Memory B cell (primary cell): ENCODE measurements at regions not wholly inside any gene's neighbourhood (a gene's known extent, or its start where the extent isn't known, plus 50 kb on each side); places are given as distances from the start of the nearest gene placed in this dataset.

Experiments
- ATAC-seq: fragments of 150-1000 bp; cut with Tn5 transposase; 2 replicates; pipeline ENCODE4 v1.10.0; 2021; ENCODE audit warnings: low read depth, mild to moderate bottlenecking, moderate library complexity
- DNase-seq, 2 donors: peaks; one replicate each; pipeline ENCODE4 v3.0.0; 2022; ENCODE audit warnings: low spot score in 2 of 2
- H3K27ac Mint-ChIP-seq: one replicate; pipeline ENCODE4 v1.8.0; 2022; ENCODE audit warnings: mild to moderate bottlenecking, moderate library complexity, mixed read lengths
- H3K27me3 Mint-ChIP-seq: one replicate; pipeline ENCODE4 v1.8.0; 2022; ENCODE audit warnings: mixed read lengths
- H3K36me3 Mint-ChIP-seq: one replicate; pipeline ENCODE4 v1.8.0; 2022; ENCODE audit warnings: mild to moderate bottlenecking, mixed read lengths
- H3K4me1 Mint-ChIP-seq: one replicate; pipeline ENCODE4 v1.8.0; 2022; ENCODE audit warnings: mixed read lengths
- H3K4me3 Mint-ChIP-seq: one replicate; pipeline ENCODE4 v1.8.0; 2022; ENCODE audit warnings: mild to moderate bottlenecking, moderate library complexity, mixed read lengths
- H3K9me3 Mint-ChIP-seq: one replicate; pipeline ENCODE4 v1.8.0; 2022; ENCODE audit warnings: mixed read lengths

DNA sequence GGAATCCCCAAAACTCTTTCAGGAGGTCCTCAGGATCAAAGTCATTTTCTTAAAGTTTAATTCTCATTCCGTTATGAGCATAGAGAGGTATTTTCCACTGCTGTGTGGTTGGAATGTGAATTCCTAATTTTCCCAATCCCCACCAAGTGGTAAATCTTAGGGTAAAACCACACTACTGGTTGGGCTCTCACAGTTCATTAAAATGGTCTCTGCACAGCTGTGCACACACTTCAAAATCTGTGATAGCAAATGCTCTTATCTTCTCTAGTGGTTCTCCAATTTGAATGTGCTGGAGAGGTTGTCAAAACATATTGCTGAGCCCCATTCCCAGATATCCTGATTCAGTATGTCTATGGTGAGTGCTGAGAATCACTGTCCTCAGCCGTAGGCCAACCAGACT, 189.1 kb downstream of the BMP4 start:
- no peak for ATAC-seq
- no peak overlapping the region for H3K27ac Mint-ChIP-seq
- DNase-seq = no peak
- no peaks in the 10 kb centered on the region for H3K9me3 Mint-ChIP-seq
- H3K4me1 Mint-ChIP-seq = no peaks in the 10 kb centered on the region
- H3K27me3 Mint-ChIP-seq = peaks cover 4% of the 10 kb centered on the region
- H3K36me3 Mint-ChIP-seq = no peaks in the 10 kb centered on the region
- H3K4me3 Mint-ChIP-seq = no peak overlapping the region

DNA sequence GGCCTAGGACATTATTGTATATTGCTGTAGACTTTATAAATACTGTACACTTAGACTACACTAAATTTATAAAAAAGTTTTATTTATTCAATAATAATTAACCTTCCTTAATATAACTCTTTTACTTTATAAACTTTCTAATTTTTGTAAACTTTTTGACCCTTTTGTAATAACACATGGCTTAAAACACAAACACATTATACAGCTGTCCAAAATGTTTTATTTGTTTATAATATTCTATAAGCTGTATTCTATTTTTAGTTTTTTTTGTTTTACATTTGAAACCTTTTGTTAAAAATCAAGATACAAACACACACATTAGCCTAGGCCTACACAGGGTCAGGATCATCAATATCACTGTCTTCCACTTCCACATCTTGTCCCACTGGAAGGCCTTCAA, 190.0 kb downstream of the BMP4 start:
- Mint-ChIP-seq H3K27me3 (peaks cover 4% of the 10 kb centered on the region), H3K4me1 (no peaks in the 10 kb centered on the region), H3K36me3 (no peaks in the 10 kb centered on the region), H3K4me3 (no peak overlapping the region), H3K9me3 (peaks cover 4% of the 10 kb centered on the region), H3K27ac (no peak overlapping the region)
- no peak for ATAC-seq
- no peak for DNase-seq

DNA sequence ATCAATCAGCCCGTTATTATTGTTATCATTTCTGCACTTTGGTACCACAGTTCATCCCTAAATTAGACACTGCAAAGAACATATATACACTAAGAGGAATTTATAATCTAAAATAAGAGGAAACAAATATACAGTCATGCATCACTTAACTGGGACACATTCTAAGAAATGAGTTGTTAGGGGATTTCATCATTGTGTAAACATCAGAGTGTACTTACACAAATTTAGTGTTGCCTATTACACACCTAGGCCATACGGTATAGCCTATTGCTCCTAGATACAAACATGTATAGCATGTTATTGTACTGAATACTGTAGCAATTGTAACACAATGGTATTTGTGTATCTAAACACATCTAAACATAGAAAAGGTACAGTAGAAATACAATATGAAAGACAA, 190.5 kb downstream of the BMP4 start:
- H3K4me3 Mint-ChIP-seq = no peak overlapping the region
- no peaks in the 10 kb centered on the region for H3K36me3 Mint-ChIP-seq
- ATAC-seq (no peak), DNase-seq (no peak)
- H3K9me3 Mint-ChIP-seq = peaks cover 8% of the 10 kb centered on the region
- peaks cover 4% of the 10 kb centered on the region for H3K27me3 Mint-ChIP-seq
- H3K27ac Mint-ChIP-seq = no peak overlapping the region
- H3K4me1 Mint-ChIP-seq = no peaks in the 10 kb centered on the region

DNA sequence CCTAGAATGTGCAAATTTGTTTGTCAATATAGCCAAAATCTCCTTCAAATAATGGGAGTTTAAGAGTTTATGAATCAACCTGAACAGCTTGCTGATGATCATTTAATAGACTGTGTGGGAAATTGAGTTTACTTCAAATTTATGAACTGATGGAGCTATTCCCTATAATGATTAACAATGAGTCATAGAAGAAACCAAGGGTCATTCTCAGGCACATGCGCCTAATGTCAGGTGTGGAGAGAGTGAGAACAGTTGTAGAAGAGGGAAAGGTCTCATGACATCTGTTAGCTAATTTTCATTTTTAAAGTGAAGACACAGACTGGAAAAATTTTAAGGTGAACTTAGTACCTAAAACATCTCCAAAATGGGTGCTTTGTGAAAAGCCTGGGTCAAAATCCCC, 191.8 kb downstream of the BMP4 start:
- H3K9me3 Mint-ChIP-seq = peaks cover 8% of the 10 kb centered on the region
- ATAC-seq (no peak), DNase-seq (no peak)
- H3K4me3 Mint-ChIP-seq = no peak overlapping the region
- no peak overlapping the region for H3K27ac Mint-ChIP-seq
- H3K4me1 Mint-ChIP-seq = no peaks in the 10 kb centered on the region
- H3K27me3 Mint-ChIP-seq = peaks cover 2% of the 10 kb centered on the region
- H3K36me3 Mint-ChIP-seq = no peaks in the 10 kb centered on the region

DNA sequence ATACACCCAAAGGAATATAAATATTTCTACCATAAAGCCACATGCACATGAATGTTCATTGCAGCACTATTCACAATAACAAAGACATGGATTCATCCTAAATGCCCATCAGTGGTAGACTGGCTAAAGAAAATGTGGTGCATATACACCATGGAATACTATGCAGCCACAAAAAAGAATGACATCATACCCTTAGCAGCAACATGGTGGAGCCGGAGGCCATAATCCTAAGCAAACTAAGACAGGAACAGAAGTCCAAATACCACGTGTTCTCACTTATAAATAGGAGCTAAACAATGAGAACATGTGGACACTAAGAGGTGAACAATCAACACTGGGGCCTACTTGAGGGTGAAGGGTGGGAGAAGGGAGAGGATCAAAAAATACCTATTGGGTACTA, 198.5 kb downstream of the BMP4 start:
- ATAC-seq = no peak
- H3K36me3 Mint-ChIP-seq = no peaks in the 10 kb centered on the region
- peaks cover 10% of the 10 kb centered on the region for H3K9me3 Mint-ChIP-seq
- H3K4me1 Mint-ChIP-seq = no peaks in the 10 kb centered on the region
- H3K27ac Mint-ChIP-seq = no peak overlapping the region
- no peaks in the 10 kb centered on the region for H3K27me3 Mint-ChIP-seq
- H3K4me3 Mint-ChIP-seq = no peak overlapping the region
- DNase-seq = no peak

DNA sequence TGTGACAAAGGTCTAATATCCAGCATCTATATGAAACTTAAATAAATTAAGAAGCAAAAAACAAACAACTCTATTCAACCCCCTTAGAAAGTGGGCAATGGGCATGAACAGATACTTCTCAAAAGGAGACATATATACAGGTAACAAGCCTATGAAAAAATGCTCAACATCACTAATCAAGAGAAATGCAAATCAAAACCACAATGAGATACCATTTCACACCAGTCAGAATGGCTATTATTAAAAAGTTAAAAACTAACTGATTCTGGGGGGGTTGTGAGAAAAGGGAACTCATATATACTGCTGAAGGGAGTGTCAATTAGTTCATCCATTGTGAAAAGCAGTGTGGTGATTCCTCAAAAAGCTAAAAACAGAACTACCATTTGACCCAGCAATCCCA, 198.9 kb downstream of the BMP4 start:
- Mint-ChIP-seq H3K9me3 (peaks cover 10% of the 10 kb centered on the region), H3K4me1 (no peaks in the 10 kb centered on the region), H3K4me3 (no peak overlapping the region), H3K36me3 (no peaks in the 10 kb centered on the region), H3K27ac (no peak overlapping the region), H3K27me3 (no peaks in the 10 kb centered on the region)
- ATAC-seq = no peak
- no peak for DNase-seq

DNA sequence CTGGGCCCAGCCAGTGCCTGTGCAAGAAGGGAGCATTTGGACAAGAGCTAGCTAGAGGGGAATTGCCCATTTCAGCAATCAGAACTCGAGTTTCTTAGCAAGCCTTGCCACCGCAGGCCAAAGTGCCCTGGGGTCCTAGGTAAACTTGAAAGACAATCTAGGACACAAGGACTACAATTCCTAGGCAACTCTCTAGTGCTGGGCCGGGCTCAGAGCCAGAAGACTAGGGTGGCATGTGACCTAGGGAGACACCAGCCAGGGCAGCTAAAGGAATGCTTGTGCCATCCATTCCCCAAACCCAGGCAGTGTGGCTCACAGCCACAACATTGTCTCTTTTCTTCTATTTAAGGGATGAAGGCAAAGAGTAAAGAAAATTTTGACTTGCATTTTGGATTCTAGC, 205.0 kb downstream of the BMP4 start:
- peaks cover 5% of the 10 kb centered on the region for H3K27me3 Mint-ChIP-seq
- no peaks in the 10 kb centered on the region for H3K36me3 Mint-ChIP-seq
- DNase-seq (no peak), ATAC-seq (no peak)
- no peak overlapping the region for H3K27ac Mint-ChIP-seq
- no peak overlapping the region for H3K4me3 Mint-ChIP-seq
- no peaks in the 10 kb centered on the region for H3K9me3 Mint-ChIP-seq
- H3K4me1 Mint-ChIP-seq = no peaks in the 10 kb centered on the region

DNA sequence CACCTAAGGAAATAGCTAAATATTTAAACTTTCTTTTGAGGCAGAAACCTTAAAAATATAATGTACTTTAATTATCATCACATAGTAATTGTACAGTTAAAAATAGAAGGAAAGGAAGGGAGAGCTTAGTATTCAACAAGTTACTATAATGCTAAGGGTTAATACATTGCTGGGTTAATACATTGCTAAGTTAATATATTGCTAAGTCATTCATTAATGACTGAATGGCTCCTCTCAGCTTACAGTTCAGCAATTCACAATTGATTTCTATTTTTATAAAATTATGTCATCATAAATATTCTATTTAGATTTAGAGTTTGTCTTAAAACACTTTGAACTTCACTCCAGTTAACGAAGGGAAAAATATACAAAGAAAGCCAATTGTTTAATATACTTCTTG, 207.9 kb downstream of the BMP4 start:
- no peaks in the 10 kb centered on the region for H3K36me3 Mint-ChIP-seq
- peaks cover 7% of the 10 kb centered on the region for H3K27me3 Mint-ChIP-seq
- H3K27ac Mint-ChIP-seq = no peak overlapping the region
- ATAC-seq = no peak
- H3K4me1 Mint-ChIP-seq = no peaks in the 10 kb centered on the region
- DNase-seq = no peak
- H3K4me3 Mint-ChIP-seq = no peak overlapping the region
- no peaks in the 10 kb centered on the region for H3K9me3 Mint-ChIP-seq

DNA sequence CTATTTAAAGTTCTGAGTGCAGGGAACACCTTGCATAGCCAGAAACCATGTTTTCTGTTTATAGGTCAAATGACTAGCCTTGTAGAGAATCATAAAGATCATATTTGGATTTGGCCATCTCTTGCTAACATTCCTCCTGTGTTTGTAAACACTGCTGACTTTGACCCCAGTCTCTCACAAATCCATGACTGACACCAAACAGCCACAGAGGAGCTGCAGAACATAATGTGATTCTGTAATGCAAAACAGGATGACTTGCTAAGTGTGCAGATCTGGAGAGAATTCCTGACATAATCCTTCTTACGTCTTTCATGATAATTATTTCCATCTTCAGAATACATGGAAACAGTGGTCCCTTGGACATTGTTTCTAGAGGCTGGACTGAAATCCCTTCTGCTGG, 211.8 kb downstream of the BMP4 start:
- peaks cover 7% of the 10 kb centered on the region for H3K27me3 Mint-ChIP-seq
- no peaks in the 10 kb centered on the region for H3K4me1 Mint-ChIP-seq
- H3K4me3 Mint-ChIP-seq = no peak overlapping the region

DNA sequence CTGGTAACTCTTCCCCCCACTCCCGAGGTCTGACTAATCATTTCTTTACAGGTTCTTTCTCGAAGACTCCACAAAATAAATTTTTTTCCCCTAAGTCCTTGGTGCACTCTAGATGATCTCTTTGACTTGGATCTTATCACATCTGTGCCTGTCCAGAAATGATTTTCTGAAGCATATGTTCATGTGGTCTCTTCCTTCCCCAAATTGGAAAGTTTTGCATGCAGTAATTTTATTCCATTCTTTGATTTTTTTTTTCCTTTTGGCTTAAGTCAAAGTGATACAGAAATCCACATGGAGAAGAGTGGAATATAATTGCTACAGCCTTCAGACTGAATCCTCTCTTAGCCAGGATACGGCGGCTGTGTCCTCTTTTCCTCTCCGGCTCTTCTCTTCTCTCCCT, 213.3 kb downstream of the BMP4 start:
- DNase-seq (no peak), ATAC-seq (no peak)
- Mint-ChIP-seq H3K36me3 (no peaks in the 10 kb centered on the region), H3K27me3 (peaks cover 4% of the 10 kb centered on the region), H3K4me1 (no peaks in the 10 kb centered on the region), H3K9me3 (no peaks in the 10 kb centered on the region), H3K27ac (no peak overlapping the region), H3K4me3 (no peak overlapping the region)

More for the DNA sequence above, 211.8 kb downstream of the BMP4 start:
- H3K36me3 Mint-ChIP-seq = no peaks in the 10 kb centered on the region
- no peaks in the 10 kb centered on the region for H3K9me3 Mint-ChIP-seq
- DNase-seq = no peak
- no peak for ATAC-seq
- H3K27ac Mint-ChIP-seq = no peak overlapping the region

DNA sequence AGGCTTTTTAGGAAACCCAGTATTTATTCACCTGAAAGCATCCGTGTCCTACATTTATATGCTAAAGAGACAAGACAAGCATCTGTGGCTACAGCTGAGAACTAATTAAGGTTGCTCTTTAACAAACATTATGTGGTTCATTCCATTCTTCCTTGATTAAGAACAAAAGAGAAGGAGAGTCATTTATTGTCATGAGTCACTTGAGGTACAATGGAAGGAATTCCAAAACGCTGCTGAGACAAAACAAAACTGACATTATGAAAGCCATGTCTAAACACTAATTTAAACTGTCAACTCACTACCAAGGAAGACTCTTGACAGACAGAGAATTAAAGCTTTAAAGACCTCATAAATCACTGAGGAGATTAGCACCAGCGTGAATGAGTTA, 214.4 kb downstream of the BMP4 start:
- Mint-ChIP-seq H3K4me1 (no peaks in the 10 kb centered on the region), H3K9me3 (no peaks in the 10 kb centered on the region), H3K27ac (no peak overlapping the region), H3K36me3 (no peaks in the 10 kb centered on the region), H3K4me3 (no peak overlapping the region), H3K27me3 (peaks cover 4% of the 10 kb centered on the region)
- no peak for DNase-seq
- ATAC-seq = no peak

DNA sequence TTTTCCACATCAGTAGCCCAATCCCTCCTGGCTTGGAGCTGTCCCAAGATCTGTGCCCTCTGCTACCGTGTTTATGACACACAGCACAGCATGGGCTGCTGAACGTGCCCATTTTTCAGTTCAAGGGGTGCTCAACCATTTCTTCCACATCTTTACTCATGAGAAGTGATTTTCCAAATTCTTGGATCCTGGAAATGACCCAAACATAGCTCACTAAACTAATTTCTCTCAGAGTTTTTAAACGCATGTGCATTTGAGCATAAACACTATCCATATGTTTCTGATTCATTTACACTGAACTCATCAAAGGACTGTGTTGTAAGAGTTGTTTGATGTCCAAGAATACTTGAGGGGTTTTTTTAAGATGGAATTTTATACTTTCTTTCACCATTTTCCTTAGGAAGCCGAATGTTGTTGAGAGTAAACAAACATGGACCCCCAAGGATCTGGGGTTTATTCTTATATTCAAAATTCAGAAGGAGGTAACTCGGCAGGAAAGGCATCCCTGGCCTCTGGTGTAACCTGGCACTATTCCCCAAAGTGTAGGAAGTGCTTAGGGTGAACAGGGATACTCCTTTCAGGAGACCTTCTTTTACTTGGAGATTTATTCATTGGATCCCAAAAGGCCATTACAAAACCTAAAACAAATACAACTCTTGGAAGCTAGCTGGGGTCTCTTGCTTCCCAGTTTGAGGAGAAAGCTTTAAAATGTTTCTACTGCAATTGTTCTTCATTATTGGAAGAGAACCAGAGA, 215.0 kb downstream of the BMP4 start:
- H3K27ac Mint-ChIP-seq = no peak overlapping the region
- H3K4me3 Mint-ChIP-seq = no peak overlapping the region
- peaks cover 1% of the 10 kb centered on the region for H3K27me3 Mint-ChIP-seq
- ATAC-seq = no peak
- no peak for DNase-seq
- no peaks in the 10 kb centered on the region for H3K36me3 Mint-ChIP-seq
- H3K4me1 Mint-ChIP-seq = no peaks in the 10 kb centered on the region
- no peaks in the 10 kb centered on the region for H3K9me3 Mint-ChIP-seq

DNA sequence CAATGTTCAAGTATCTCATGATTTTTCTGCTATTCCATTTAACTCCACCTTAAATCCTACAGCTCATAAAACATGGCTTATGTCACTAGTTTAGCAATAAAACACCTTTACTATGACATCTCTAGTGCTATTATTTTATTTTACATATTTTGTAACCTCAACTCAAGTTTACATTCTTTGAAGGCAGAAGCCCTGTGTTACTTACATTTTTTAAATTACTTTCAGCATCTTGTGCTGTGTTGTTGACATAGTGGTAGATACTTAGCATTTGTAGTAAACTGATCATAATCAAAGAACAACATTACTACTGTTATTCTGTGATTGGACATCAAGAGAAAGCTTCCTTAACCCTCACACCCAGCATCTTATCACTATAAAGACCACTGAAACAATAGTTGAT, 216.1 kb downstream of the BMP4 start:
- ATAC-seq (no peak), DNase-seq (no peak)
- no peaks in the 10 kb centered on the region for H3K4me1 Mint-ChIP-seq
- H3K4me3 Mint-ChIP-seq = no peak overlapping the region
- H3K9me3 Mint-ChIP-seq = no peaks in the 10 kb centered on the region
- H3K27me3 Mint-ChIP-seq = no peaks in the 10 kb centered on the region
- H3K36me3 Mint-ChIP-seq = no peaks in the 10 kb centered on the region
- no peak overlapping the region for H3K27ac Mint-ChIP-seq

DNA sequence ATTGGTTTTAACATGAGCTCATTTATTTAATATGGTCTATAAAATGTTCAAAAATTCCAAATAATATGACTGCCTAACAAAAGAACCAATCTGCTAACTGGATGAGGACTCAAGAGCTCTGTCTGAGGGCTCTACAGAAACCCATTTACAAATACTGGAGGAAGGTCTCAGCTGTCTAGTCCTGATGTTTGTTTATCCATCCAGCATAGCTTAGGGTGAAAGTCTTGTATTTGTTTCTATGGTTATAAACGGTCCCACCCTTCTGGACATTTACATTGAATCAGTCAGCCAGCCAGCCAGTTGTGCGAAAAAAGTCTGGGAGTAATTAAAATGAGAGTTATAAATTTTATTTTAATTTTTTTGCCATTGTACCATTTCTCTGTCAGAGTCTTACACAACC, 220.7 kb downstream of the BMP4 start:
- H3K36me3 Mint-ChIP-seq = no peaks in the 10 kb centered on the region
- no peak for DNase-seq
- no peak for ATAC-seq
- H3K4me3 Mint-ChIP-seq = no peak overlapping the region
- H3K27ac Mint-ChIP-seq = no peak overlapping the region
- peaks cover 1% of the 10 kb centered on the region for H3K9me3 Mint-ChIP-seq
- H3K4me1 Mint-ChIP-seq = no peaks in the 10 kb centered on the region
- H3K27me3 Mint-ChIP-seq = no peaks in the 10 kb centered on the region

DNA sequence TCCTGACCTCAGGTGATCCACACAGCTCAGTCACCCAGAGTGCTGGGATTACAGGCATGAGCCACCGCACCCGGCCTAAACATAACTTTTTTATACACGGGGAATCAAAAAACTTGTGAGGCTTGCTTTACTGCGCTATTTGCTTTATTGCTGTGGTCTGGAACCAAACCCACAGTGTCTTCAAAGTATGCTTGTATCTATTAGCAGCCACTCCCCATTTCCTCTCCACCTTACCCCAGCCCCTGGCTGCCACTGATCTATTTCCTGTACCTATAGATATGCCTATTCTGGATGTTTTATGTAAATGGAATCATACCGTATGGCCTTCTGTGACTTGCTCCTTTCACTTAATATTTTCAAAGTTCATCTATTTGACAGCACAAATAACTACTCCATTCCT, 233.4 kb downstream of the BMP4 start:
- no peak overlapping the region for H3K27ac Mint-ChIP-seq
- no peak overlapping the region for H3K4me3 Mint-ChIP-seq
- no peaks in the 10 kb centered on the region for H3K4me1 Mint-ChIP-seq
- DNase-seq = no peak
- H3K36me3 Mint-ChIP-seq = no peaks in the 10 kb centered on the region
- H3K9me3 Mint-ChIP-seq = peaks cover 1% of the 10 kb centered on the region
- ATAC-seq = no peak
- H3K27me3 Mint-ChIP-seq = peaks cover 8% of the 10 kb centered on the region
